Left lung (tissue), 4 donors: ENCODE measurements at regions not wholly inside any gene's neighbourhood (a gene's known extent, or its start where the extent isn't known, plus 50 kb on each side); places are given as distances from the start of the nearest gene placed in this dataset.
"Not testable (repeated sequence)": the region's sequence is repeated elsewhere in the genome, so short reads cannot be mapped to it uniquely, and the experiment has no call there.

ENCODE experiments used
- ATAC-seq: fragments of 200-7000 bp; cut with Tn5 transposase; one replicate; pipeline ENCODE4 v1.9.1; 2020; ENCODE audit warnings: moderate library complexity
- DNase-seq, 4 donors: peaks; one replicate each; pipeline ENCODE4 v3.0.0-alpha.2; 2013 to 2020
- H3K27ac ChIP-seq, 2 donors: fragments of 200-600 bp; sonication (generic) in 1 of 2; one replicate each; pipeline versions ENCODE4 v1.5.0 to v1.8.0; 2020 to 2021
- H3K27me3 ChIP-seq, 2 donors: fragments of 200-600 bp; sonication (generic) in 1 of 2; one replicate each; pipeline versions ENCODE4 v1.5.0 to v1.8.0; 2020 to 2021
- H3K36me3 ChIP-seq, 2 donors: fragments of 200-600 bp; sonication (generic) in 1 of 2; one replicate each; pipeline versions ENCODE4 v1.5.0 to v1.8.0; 2020 to 2021
- H3K4me1 ChIP-seq, 2 donors: fragments of 200-600 bp; one replicate each; pipeline ENCODE4 v1.8.0; 2021
- H3K4me3 ChIP-seq, 2 donors: fragments of 200-600 bp; sonication (generic) in 1 of 2; one replicate each; pipeline versions ENCODE4 v1.5.0 to v1.8.0; 2020 to 2021; ENCODE audit warnings: mild to moderate bottlenecking in 1 of 2
- H3K9me3 ChIP-seq, 2 donors: fragments of 200-600 bp; sonication (generic) in 1 of 2; one replicate each; pipeline versions ENCODE4 v1.5.0 to v1.8.0; 2020 to 2021
- CTCF ChIP-seq, 2 donors: fragments of 200-600 bp; sonication (generic) in 1 of 2; IDR thresholded peaks; one replicate each; pipeline versions ENCODE4 v1.5.0 to v1.8.0; 2021; ENCODE audit warnings: antibody characterized with exemption in 2 of 2
- intact Hi-C, 2 donors: fragments of 100-400 bp; cut with DNase I; formaldehyde crosslinking; loops; one replicate each; pipeline versions ENCODE4 v1.11.2 to v1.14.2; 2022
- donor health status: DM: no; HTN: yes; CAD: no.
- donor health status: DM: no; HTN: no; CAD: no.

- H3K27me3 ChIP-seq: peaks cover 16 to 94% of the 10 kb centered on the region in 2 donors
- TF ChIP-seq CTCF (IDR thresholded peaks at IDR 0.05): no peak
- H3K36me3 ChIP-seq: no peaks in the 10 kb centered on the region
- no peak overlapping the region for H3K27ac ChIP-seq
- ATAC-seq (no peak), DNase-seq (peak in 1 of 4 donors; percentile 66)
- H3K4me1 ChIP-seq: no peaks in the 10 kb centered on the region
- no peak overlapping the region for H3K4me3 ChIP-seq
- H3K9me3 ChIP-seq: no peaks in the 10 kb centered on the region
- intact Hi-C loops: loop anchor here in 1 of 2 donors (10.0 kb wide), 1 partner anchor 491 kb away; no protein-coding TSS in a partner anchor
Observed at GRCh38 chr5:1655496-1656270, 131.9 kb upstream of the LPCAT1 start.

- intact Hi-C loops: loop anchor here in 1 of 2 donors (10.0 kb wide), 1 partner anchor 490 kb away; no protein-coding TSS in a partner anchor
- no peak overlapping the region for H3K4me3 ChIP-seq
- H3K27me3 ChIP-seq: peaks cover 16 to 95% of the 10 kb centered on the region in 2 donors
- H3K9me3 ChIP-seq: no peaks in the 10 kb centered on the region
- no peak for TF ChIP-seq CTCF (IDR thresholded peaks at IDR 0.05)
- no peaks in the 10 kb centered on the region for H3K36me3 ChIP-seq
- no peaks in the 10 kb centered on the region for H3K4me1 ChIP-seq
- peak in 1 of 4 donors; percentile 53 for DNase-seq
- no peak for ATAC-seq
- no peak overlapping the region for H3K27ac ChIP-seq
Observed at GRCh38 chr5:1654786-1655495, 131.2 kb upstream of the LPCAT1 start.

- H3K27ac ChIP-seq, H3K9me3 ChIP-seq, H3K4me3 ChIP-seq, H3K36me3 ChIP-seq, H3K4me1 ChIP-seq: not testable (repeated sequence)
- ATAC-seq: peak; percentile 97
- DNase-seq: peak in 1 of 4 donors; percentile 83
- TF ChIP-seq CTCF (IDR thresholded peaks at IDR 0.05): peak; percentile 43 to 71
- intact Hi-C loops: loop anchor here in 1 of 2 donors (10.0 kb wide), 1 partner anchor 489 kb away; no protein-coding TSS in a partner anchor
- peaks cover 16 to 92% of the 10 kb centered on the region in 2 donors for H3K27me3 ChIP-seq
Observed at GRCh38 chr5:1653698-1654651, 130.2 kb upstream of the LPCAT1 start.

GRCh38 chr5:1652873-1653697 is 129.3 kb upstream of the LPCAT1 start:
- peak; percentile 27 for ATAC-seq
- H3K4me1 ChIP-seq: no peaks in the 10 kb centered on the region
- TF ChIP-seq CTCF (IDR thresholded peaks at IDR 0.05): no peak
- intact Hi-C loops: loop anchor here in 1 of 2 donors (10.0 kb wide), 1 partner anchor 488 kb away; no protein-coding TSS in a partner anchor
- H3K4me3 ChIP-seq: no peak overlapping the region
- peak in 2 of 4 donors; percentile 28 to 63 for DNase-seq
- no peaks in the 10 kb centered on the region for H3K9me3 ChIP-seq
- H3K27me3 ChIP-seq: peaks cover 16 to 89% of the 10 kb centered on the region in 2 donors
- H3K36me3 ChIP-seq: no peaks in the 10 kb centered on the region
- H3K27ac ChIP-seq: no peak overlapping the region
